ENCODE measurements at regions not wholly inside any gene's neighbourhood (a gene's known extent, or its start where the extent isn't known, plus 50 kb on each side); places are given as distances from the start of the nearest gene placed in this dataset.

- TF ChIP-seq CTCF (IDR thresholded peaks at IDR 0.05) (no peak), ZFX (IDR thresholded peaks at IDR 0.05; ENCODE audit: borderline replicate concordance) (no peak)
Measured at GRCh38 chr11:95499516-95500135, 268.6 kb upstream of the SESN3 start.
